ENCODE measurements at regions not wholly inside any gene's neighbourhood (a gene's known extent, or its start where the extent isn't known, plus 50 kb on each side); places are given as distances from the start of the nearest gene placed in this dataset.
"Not testable (repeated sequence)": the region's sequence is repeated elsewhere in the genome, so short reads cannot be mapped to it uniquely, and the experiment has no call there.

- not testable (repeated sequence) for TF ChIP-seq EGR1 (IDR thresholded peaks at IDR 0.05; ENCODE audit: borderline replicate concordance in 1 of 2, low read depth in 2 of 2, low read length in 2 of 2); EP300 (IDR thresholded peaks at IDR 0.05; ENCODE audit: borderline replicate concordance in 1 of 2, control insufficient read depth in 1 of 2, low read depth in 2 of 2, low read length in 2 of 2); MTA3 (IDR thresholded peaks at IDR 0.05; ENCODE audit: borderline replicate concordance, low read length); JUNB (IDR thresholded peaks at IDR 0.05); TAF1 (IDR thresholded peaks at IDR 0.05; ENCODE audit: borderline replicate concordance, low read depth, low read length); RAD21 (IDR thresholded peaks at IDR 0.05; ENCODE audit: insufficient read depth, low read depth, low read length); NFIC (IDR thresholded peaks at IDR 0.05; ENCODE audit: low read depth, low read length); FOXM1 (IDR thresholded peaks at IDR 0.05; ENCODE audit: low read depth, low read length); POLR2AphosphoS2 (IDR thresholded peaks at IDR 0.05; ENCODE audit: low read depth, low read length)
Measured at GRCh38 chr4:3964572-3965278, 198.5 kb downstream of the ADRA2C start.

All from GM12878 (cell line).